Tibial nerve (tissue), 4 donors: ENCODE measurements at regions not wholly inside any gene's neighbourhood (a gene's known extent, or its start where the extent isn't known, plus 50 kb on each side); places are given as distances from the start of the nearest gene placed in this dataset.

Experiments
- DNase-seq, 2 donors: peaks; one replicate each; pipeline ENCODE4 v3.0.0-alpha.2; 2019; ENCODE audit warnings: low spot score in 2 of 2
- H3K27ac ChIP-seq, 4 donors: fragments of 200-600 bp; sonication (generic) in 3 of 4; one replicate each; pipeline ENCODE4 v1.5.1; 2017 to 2019; ENCODE audit warnings: mild to moderate bottlenecking in 1 of 4
- H3K27me3 ChIP-seq, 2 donors: fragments of 200-600 bp; sonication (generic) in 1 of 2; one replicate each; pipeline versions ENCODE4 v1.5.1 to v1.6.0; 2017 to 2019
- H3K36me3 ChIP-seq, 3 donors: fragments of 200-600 bp; sonication (generic); one replicate each; pipeline ENCODE4 v1.5.1; 2018 to 2019
- H3K4me1 ChIP-seq, 4 donors: fragments of 200-600 bp; sonication (generic) in 3 of 4; one replicate each; pipeline ENCODE4 v1.5.1; 2017 to 2019
- H3K4me3 ChIP-seq, 4 donors: fragments of 200-600 bp; sonication (generic) in 3 of 4; one replicate each; pipeline ENCODE4 v1.5.1; 2017 to 2019; ENCODE audit warnings: mild to moderate bottlenecking in 1 of 4, moderate library complexity in 1 of 4
- H3K9me3 ChIP-seq, 4 donors: fragments of 200-600 bp; sonication (generic) in 3 of 4; one replicate each; pipeline ENCODE4 v1.5.1; 2017 to 2019
- CTCF ChIP-seq, 5 experiments: fragments of 200-600 bp in 3 of 5; fragments of 450-650 bp in 2 of 5; sonication (generic) in 3 of 5; IDR thresholded peaks; one replicate each; pipeline ENCODE4 v1.5.1; 2016 to 2019; ENCODE audit warnings: antibody characterized with exemption in 5 of 5, mild to moderate bottlenecking in 3 of 5, moderate library complexity in 2 of 5
- EP300 ChIP-seq, 2 donors: sonication (generic); formaldehyde crosslinking; IDR thresholded peaks; one replicate each; pipeline ENCODE4 v1.6.1; 2017; ENCODE audit warnings: antibody characterized with exemption in 2 of 2, mild to moderate bottlenecking in 1 of 2
- POLR2A ChIP-seq, 2 donors: fragments of 450-650 bp; IDR thresholded peaks; one replicate each; pipeline ENCODE4 v1.6.1; 2017; ENCODE audit warnings: antibody characterized with exemption in 2 of 2, mild to moderate bottlenecking in 2 of 2, moderate library complexity in 2 of 2
- WGBS, 2 donors: methylation state at CpG; one replicate each; pipeline ENCODE4 v1.1.5; 2018; 5-methylcytosine and 5-hydroxymethylcytosine counted together

GRCh38 chr11:81986556-81987161 lies 747.0 kb downstream of the FAM181B start:
- peaks cover 0 to 25% (median 0%) of the 10 kb centered on the region in 4 donors for H3K9me3 ChIP-seq
- DNase-seq, result no peak
- H3K36me3 ChIP-seq, result no peaks in the 10 kb centered on the region
- WGBS, 2 donors, result 83 to 89% methylated on average over 16 to 21 of the region's 31 CpGs
- no peak overlapping the region for H3K4me3 ChIP-seq
- H3K27me3 ChIP-seq, result no peaks in the 10 kb centered on the region
- no peaks in the 10 kb centered on the region for H3K4me1 ChIP-seq
- TF ChIP-seq CTCF (IDR thresholded peaks at IDR 0.05) (no peak), EP300 (IDR thresholded peaks at IDR 0.05) (no peak), POLR2A (IDR thresholded peaks at IDR 0.05) (no peak)
- H3K27ac ChIP-seq, result no peak overlapping the region

- TF ChIP-seq EP300 (IDR thresholded peaks at IDR 0.05), result no peak
- TF ChIP-seq CTCF (IDR thresholded peaks at IDR 0.05), result no peak
- no peak for TF ChIP-seq POLR2A (IDR thresholded peaks at IDR 0.05)
- DNase-seq, result no peak
These were observed 754.2 kb downstream of the FAM181B start for GRCh38 chr11:81979448-81979847.

GRCh38 chr11:81975261-81975900 lies 758.3 kb downstream of the FAM181B start:
- no peak for DNase-seq
- no peaks in the 10 kb centered on the region for H3K27me3 ChIP-seq
- H3K4me1 ChIP-seq, result no peaks in the 10 kb centered on the region
- 50 to 54% methylated on average over 2 of the region's 2 CpGs for WGBS, 2 donors
- H3K4me3 ChIP-seq, result no peak overlapping the region
- no peaks in the 10 kb centered on the region for H3K36me3 ChIP-seq
- H3K9me3 ChIP-seq, result peaks cover 0 to 9% (median 0%) of the 10 kb centered on the region in 4 donors
- H3K27ac ChIP-seq, result no peak overlapping the region
- TF ChIP-seq CTCF (IDR thresholded peaks at IDR 0.05) (no peak), POLR2A (IDR thresholded peaks at IDR 0.05) (no peak), EP300 (IDR thresholded peaks at IDR 0.05) (no peak)

More at GRCh38 chr11:81979448-81979847, 754.2 kb downstream of the FAM181B start:
- no peak overlapping the region for H3K27ac ChIP-seq
- H3K9me3 ChIP-seq, result peaks cover 0 to 10% (median 0%) of the 10 kb centered on the region in 4 donors
- H3K4me1 ChIP-seq, result no peaks in the 10 kb centered on the region
- 87 to 92% methylated on average over 1 of the region's 1 CpG for WGBS, 2 donors
- H3K27me3 ChIP-seq, result no peaks in the 10 kb centered on the region
- H3K36me3 ChIP-seq, result no peaks in the 10 kb centered on the region
- H3K4me3 ChIP-seq, result no peak overlapping the region

- TF ChIP-seq CTCF (IDR thresholded peaks at IDR 0.05), result no peak
- no peak for TF ChIP-seq POLR2A (IDR thresholded peaks at IDR 0.05)
- TF ChIP-seq EP300 (IDR thresholded peaks at IDR 0.05), result no peak
- 74 to 80% methylated on average over 3 of the region's 3 CpGs for WGBS, 2 donors
- no peak for DNase-seq
- Histone ChIP-seq H3K4me1 (no peaks in the 10 kb centered on the region), H3K27me3 (no peaks in the 10 kb centered on the region), H3K36me3 (no peaks in the 10 kb centered on the region), H3K4me3 (no peak overlapping the region), H3K9me3 (no peaks in the 10 kb centered on the region), H3K27ac (no peak overlapping the region)
These were observed 762.8 kb downstream of the FAM181B start for GRCh38 chr11:81970886-81971285.

- 22 to 38% methylated on average over 1 of the region's 1 CpG for WGBS, 2 donors
These were observed 766.4 kb downstream of the FAM181B start for GRCh38 chr11:81967242-81967641.

More at GRCh38 chr11:81967242-81967641, 766.4 kb downstream of the FAM181B start:
- Histone ChIP-seq H3K36me3 (no peaks in the 10 kb centered on the region), H3K9me3 (no peaks in the 10 kb centered on the region), H3K4me3 (no peak overlapping the region), H3K4me1 (no peaks in the 10 kb centered on the region), H3K27ac (no peak overlapping the region), H3K27me3 (no peaks in the 10 kb centered on the region)
- TF ChIP-seq CTCF (IDR thresholded peaks at IDR 0.05) (no peak), EP300 (IDR thresholded peaks at IDR 0.05) (no peak)
- no peak for DNase-seq
